CD1c-positive myeloid dendritic cell (primary cell): ENCODE measurements at regions not wholly inside any gene's neighbourhood (a gene's known extent, or its start where the extent isn't known, plus 50 kb on each side); places are given as distances from the start of the nearest gene placed in this dataset.

Experiments
- DNase-seq: peaks from one replicate; pipeline ENCODE4 v3.0.0-alpha.2; 2016; ENCODE audit errors: extremely low spot score

GRCh38 chr14:103206836-103207387 is 83.7 kb downstream of the TNFAIP2 start:
- no peak for DNase-seq

- DNase-seq, result no peak
Observed at GRCh38 chr14:103207388-103208072, 84.3 kb downstream of the TNFAIP2 start.

GRCh38 chr14:103209054-103209453 is 85.8 kb downstream of the TNFAIP2 start:
- DNase-seq, result no peak

- no peak for DNase-seq
Observed at GRCh38 chr14:103209506-103209905, 86.2 kb downstream of the TNFAIP2 start.

- DNase-seq, result no peak
Observed at GRCh38 chr14:103213331-103213730, 90.1 kb downstream of the TNFAIP2 start.

GRCh38 chr14:103214461-103214958 is 91.2 kb downstream of the TNFAIP2 start:
- no peak for DNase-seq

- no peak for DNase-seq
Observed at GRCh38 chr14:103216399-103216798, 93.1 kb downstream of the TNFAIP2 start.

GRCh38 chr14:103216857-103217256 is 93.6 kb downstream of the TNFAIP2 start:
- no peak for DNase-seq

GRCh38 chr14:103217538-103217937 is 94.3 kb downstream of the TNFAIP2 start:
- DNase-seq, result no peak

GRCh38 chr14:103220134-103220981 is 97.1 kb downstream of the TNFAIP2 start:
- DNase-seq, result no peak

- DNase-seq, result no peak
Observed at GRCh38 chr14:103220982-103221641, 97.9 kb downstream of the TNFAIP2 start.

GRCh38 chr14:103221781-103222358 is 98.6 kb downstream of the TNFAIP2 start:
- DNase-seq, result no peak

- no peak for DNase-seq
Observed at GRCh38 chr14:103223818-103224352, 100.6 kb downstream of the TNFAIP2 start.

GRCh38 chr14:103225062-103225461 is 101.8 kb downstream of the TNFAIP2 start:
- no peak for DNase-seq

GRCh38 chr14:103225476-103225875 is 102.2 kb downstream of the TNFAIP2 start:
- DNase-seq, result no peak

- no peak for DNase-seq
Observed at GRCh38 chr14:103227094-103227768, 104.0 kb downstream of the TNFAIP2 start.

- DNase-seq, result no peak
Observed at GRCh38 chr14:103228076-103228806, 105.0 kb downstream of the TNFAIP2 start.

- DNase-seq, result no peak
Observed at GRCh38 chr14:103228866-103229265, 105.2 kb upstream of the EIF5 start.

- DNase-seq, result no peak
Observed at GRCh38 chr14:103230021-103230420, 104.0 kb upstream of the EIF5 start.

- DNase-seq, result no peak
Observed at GRCh38 chr14:103230658-103231334, 103.2 kb upstream of the EIF5 start.
